Hindlimb muscle (tissue), 1 donor: ENCODE measurements at regions not wholly inside any gene's neighbourhood (a gene's known extent, or its start where the extent isn't known, plus 50 kb on each side); places are given as distances from the start of the nearest gene placed in this dataset.
"Not testable (repeated sequence)": the region's sequence is repeated elsewhere in the genome, so short reads cannot be mapped to it uniquely, and the experiment has no call there.

ENCODE experiments used
- DNase-seq: peaks from one replicate; pipeline ENCODE4 v3.0.0-alpha.2; 2013

DNA sequence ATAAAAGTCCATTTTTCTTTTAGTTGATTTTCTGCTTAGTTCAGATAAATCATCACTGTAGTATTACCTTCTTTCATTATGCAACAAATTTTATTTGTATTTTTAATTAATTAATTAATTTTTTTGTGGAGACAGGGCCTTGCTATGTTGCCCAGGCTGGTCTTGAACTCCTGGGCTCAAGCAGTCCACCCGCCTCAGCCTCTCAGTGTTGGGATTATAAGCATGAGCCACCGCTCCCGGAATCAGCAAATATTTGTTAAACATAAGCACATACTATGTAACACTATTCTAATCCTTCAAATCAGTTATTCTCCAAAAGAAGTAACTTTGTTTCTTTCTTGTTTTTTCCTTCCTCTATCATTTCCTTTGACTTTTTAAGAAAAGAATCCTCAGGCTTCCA, 584.8 kb upstream of the ANKRD30A start:
- DNase-seq = no peak

- DNase-seq = no peak
Observed at GRCh38 chr10:36538953-36539586, 586.3 kb upstream of the ANKRD30A start.

DNA sequence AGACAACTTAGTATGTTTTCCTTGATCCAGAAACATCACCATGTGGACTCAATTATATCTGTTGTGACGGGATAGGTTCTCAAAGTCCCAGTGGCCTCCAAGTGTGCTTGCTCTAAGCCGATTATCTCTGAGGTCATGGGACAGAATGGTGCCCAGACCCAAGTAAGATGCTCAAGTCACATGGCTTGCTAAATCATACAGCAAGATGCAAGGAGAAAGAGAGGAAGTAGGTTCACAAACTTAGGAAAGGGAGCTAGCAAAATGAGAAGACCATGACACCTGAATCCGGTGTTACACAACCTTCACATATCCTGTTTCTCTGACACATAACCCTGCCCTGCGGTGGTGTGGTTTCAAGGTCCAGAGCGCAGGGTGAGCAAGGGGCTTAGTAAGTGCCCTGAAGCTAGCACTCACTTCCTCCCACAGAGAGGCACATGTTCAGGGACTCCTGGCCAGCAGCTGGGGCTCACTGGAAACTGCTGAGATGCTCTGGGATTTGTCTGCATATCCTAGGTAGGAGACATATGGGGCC, 590.9 kb upstream of the ANKRD30A start:
- DNase-seq = peak; percentile 54

DNA sequence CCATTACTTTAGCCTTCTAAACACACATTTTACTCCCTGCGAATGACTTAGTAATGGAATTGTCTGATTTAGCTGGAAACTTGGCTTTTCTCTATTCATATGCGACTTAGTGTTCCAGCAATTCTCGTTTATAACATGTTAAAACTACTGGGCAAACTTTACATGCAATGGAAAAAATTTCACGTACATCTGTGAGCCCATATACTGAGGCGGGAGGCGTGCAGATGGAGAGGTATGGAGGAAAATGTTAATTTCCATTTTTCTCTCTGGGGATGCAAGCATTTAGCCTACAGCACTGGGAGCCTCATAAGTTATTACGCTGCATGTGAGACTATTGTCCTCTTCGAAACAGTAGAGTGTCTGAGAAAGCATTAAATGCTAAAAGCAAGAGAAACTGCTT, 591.5 kb upstream of the ANKRD30A start:
- peak; percentile 72 for DNase-seq

- no peak for DNase-seq
Observed at GRCh38 chr10:36533316-36533715, 592.1 kb upstream of the ANKRD30A start.

- no peak for DNase-seq
Observed at GRCh38 chr10:36531621-36532020, 593.8 kb upstream of the ANKRD30A start.

DNA sequence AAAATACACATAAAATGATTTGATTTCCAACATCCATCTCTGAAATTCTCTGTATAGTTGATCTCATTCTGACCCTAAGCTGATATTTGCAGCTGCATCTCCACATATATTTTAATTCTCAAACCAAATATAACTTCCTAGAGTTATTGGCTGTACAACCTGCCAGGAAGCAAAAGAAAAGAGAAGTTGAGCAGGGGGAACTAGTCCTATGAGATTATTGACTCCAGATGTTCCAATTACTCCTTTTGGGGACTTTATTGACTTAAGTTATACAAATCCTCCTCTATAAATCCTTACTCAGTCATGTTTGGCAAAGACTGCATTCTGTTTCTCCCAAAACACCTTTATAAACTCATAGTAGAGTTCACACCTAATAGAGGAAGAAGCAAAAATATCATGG, 599.4 kb upstream of the ANKRD30A start:
- peak; percentile 47 for DNase-seq

GRCh38 chr10:36524126-36524525, 601.3 kb upstream of the ANKRD30A start:
- DNase-seq = not testable (repeated sequence)

GRCh38 chr10:36519909-36520308, 605.5 kb upstream of the ANKRD30A start:
- DNase-seq = no peak

- no peak for DNase-seq
Observed at GRCh38 chr10:36516281-36516680, 609.1 kb upstream of the ANKRD30A start.

GRCh38 chr10:36515319-36515718, 610.1 kb upstream of the ANKRD30A start:
- no peak for DNase-seq

- DNase-seq = no peak
Observed at GRCh38 chr10:36507715-36508114, 617.7 kb upstream of the ANKRD30A start.

GRCh38 chr10:36506697-36507496, 618.5 kb upstream of the ANKRD30A start:
- DNase-seq = no peak

GRCh38 chr10:36506261-36506660, 619.1 kb upstream of the ANKRD30A start:
- no peak for DNase-seq

DNA sequence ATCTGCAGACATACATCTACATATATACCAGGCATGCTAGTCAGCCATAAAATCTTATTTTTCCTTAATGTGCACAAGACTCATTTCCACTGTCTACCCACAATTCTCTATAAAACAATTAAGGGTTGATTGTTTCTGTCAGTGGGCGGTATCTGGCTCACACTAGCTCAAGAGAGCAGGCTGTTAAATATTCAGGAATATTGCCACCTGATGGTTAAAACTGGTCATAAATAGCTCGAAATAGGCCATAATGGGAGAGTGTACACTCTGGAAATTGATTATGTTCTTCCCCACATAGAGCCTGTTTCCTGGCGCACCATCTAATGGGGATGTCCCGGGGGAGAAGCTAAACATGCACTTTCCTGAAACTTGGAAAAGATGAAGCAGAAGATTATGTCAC, 620.6 kb upstream of the ANKRD30A start:
- DNase-seq = no peak

DNA sequence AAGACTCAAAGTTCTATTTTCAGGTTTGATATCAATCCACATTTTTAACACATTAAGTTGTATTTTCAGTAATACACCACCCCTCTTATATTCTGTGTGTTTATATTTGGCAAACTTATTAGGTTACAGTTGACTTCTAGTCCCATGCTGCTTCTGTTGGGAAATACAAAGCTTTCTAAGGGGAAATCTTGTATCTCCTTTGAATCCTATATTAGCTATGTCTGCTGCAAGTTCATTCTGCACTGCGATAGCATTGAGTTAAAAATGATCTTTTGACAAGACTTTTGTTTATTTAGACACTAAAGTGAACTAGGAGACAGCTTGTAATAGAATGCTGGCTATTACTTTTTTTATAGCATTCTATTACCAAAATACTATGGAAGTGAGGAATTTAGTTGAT, 625.1 kb upstream of the ANKRD30A start:
- no peak for DNase-seq

DNA sequence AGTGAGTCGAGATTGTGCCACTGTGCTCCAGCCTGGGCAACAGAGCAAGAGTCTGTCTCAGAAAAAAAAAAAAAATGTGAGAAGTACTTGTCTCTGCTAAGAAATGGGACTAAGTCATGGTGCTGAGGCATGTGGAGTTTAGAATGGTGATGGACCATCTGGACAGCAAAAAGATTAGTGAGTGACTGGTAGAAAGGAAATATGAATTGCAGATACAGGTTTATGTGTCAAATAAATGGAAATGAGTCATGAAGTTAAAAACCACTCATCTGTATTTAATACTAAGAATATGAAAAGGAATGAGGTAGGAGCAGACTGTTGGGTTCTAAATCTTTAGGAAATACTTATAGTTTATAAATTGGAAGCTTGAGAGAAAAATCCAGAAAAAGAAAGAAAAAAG, 625.7 kb upstream of the ANKRD30A start:
- no peak for DNase-seq

GRCh38 chr10:36496758-36497157, 628.6 kb upstream of the ANKRD30A start:
- no peak for DNase-seq

DNA sequence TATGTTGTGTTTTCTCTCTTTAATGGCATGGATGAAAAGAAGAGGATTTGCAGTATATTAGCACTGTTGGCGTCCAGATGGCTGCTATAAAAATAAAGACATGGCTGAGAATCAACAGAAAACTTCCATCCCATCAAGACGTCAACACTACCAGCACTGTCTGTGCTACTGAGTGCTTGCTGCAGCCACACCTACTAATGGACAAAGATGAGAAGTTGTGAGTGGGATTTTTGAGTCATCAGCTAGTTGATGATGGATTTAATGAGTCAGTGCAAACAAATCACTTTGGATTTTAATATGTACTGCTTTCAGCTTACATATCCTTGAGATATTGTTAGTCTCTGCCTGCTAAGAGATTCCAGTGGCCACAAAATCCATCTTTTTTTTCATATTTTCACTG, 631.0 kb upstream of the ANKRD30A start:
- peak; percentile 59 for DNase-seq

DNA sequence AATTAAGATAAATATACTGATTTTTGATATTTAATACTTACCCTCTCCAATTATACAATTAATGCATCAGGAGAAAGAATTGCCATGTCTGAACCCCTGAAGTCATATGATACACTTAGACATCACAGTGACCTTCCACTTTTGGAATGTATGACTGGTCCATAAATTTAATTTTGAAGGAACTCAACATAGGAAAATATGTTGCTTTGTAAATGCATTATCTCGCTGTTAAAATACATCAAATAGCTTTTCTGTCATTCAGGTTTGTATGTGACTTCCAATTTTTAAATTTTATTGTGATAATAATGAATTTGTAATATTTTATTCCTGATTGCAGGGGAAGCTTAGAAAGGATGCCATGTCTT, 631.9 kb upstream of the ANKRD30A start:
- no peak for DNase-seq

- peak; percentile 74 for DNase-seq
Observed at GRCh38 chr10:36492590-36493515, 632.5 kb upstream of the ANKRD30A start.

GRCh38 chr10:36491926-36492325, 633.5 kb upstream of the ANKRD30A start:
- no peak for DNase-seq

- peak; percentile 42 for DNase-seq
Observed at GRCh38 chr10:36489611-36490228, 635.7 kb upstream of the ANKRD30A start.
